Tibial nerve (tissue), 3 donors: ENCODE measurements at regions not wholly inside any gene's neighbourhood (a gene's known extent, or its start where the extent isn't known, plus 50 kb on each side); places are given as distances from the start of the nearest gene placed in this dataset.

ENCODE experiments used
- POLR2A ChIP-seq, 2 donors: fragments of 450-650 bp; IDR thresholded peaks; one replicate each; pipeline ENCODE4 v1.6.1; 2017; ENCODE audit warnings: antibody characterized with exemption in 2 of 2, mild to moderate bottlenecking in 2 of 2, moderate library complexity in 2 of 2
- TF ChIP-seq, protein P1 (sequence below), 5 experiments: fragments of 200-600 bp in 3 of 5; fragments of 450-650 bp in 2 of 5; sonication (generic) in 3 of 5; IDR thresholded peaks; one replicate each; pipeline ENCODE4 v1.5.1; 2016 to 2019; ENCODE audit warnings: antibody characterized with exemption in 5 of 5, mild to moderate bottlenecking in 3 of 5, moderate library complexity in 2 of 5

DNA sequence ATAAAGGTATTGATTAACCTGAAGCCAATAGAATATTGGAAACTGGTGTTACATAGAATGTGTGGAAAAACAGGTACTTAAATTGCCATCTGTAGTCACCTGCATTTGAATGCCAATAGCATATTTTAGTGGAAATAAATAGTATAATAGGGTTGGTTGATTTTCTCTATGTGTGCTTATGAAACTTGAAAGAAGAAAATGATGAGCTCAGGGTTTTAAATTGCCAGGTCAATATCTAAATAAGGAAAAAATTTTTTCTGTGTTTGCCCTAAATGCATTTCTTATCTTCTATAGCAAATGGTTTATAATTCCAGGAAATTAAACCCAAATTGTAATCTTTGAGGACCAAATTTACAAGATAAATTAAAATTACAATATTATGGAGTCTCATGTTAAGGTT is 626.6 kb downstream of the CDH8 start:
- TF ChIP-seq, protein P1, sequence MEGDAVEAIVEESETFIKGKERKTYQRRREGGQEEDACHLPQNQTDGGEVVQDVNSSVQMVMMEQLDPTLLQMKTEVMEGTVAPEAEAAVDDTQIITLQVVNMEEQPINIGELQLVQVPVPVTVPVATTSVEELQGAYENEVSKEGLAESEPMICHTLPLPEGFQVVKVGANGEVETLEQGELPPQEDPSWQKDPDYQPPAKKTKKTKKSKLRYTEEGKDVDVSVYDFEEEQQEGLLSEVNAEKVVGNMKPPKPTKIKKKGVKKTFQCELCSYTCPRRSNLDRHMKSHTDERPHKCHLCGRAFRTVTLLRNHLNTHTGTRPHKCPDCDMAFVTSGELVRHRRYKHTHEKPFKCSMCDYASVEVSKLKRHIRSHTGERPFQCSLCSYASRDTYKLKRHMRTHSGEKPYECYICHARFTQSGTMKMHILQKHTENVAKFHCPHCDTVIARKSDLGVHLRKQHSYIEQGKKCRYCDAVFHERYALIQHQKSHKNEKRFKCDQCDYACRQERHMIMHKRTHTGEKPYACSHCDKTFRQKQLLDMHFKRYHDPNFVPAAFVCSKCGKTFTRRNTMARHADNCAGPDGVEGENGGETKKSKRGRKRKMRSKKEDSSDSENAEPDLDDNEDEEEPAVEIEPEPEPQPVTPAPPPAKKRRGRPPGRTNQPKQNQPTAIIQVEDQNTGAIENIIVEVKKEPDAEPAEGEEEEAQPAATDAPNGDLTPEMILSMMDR (IDR thresholded peaks at IDR 0.05), result no peak
- no peak for TF ChIP-seq POLR2A (IDR thresholded peaks at IDR 0.05)
